ENCODE measurements at regions not wholly inside any gene's neighbourhood (a gene's known extent, or its start where the extent isn't known, plus 50 kb on each side); places are given as distances from the start of the nearest gene placed in this dataset.

DNA sequence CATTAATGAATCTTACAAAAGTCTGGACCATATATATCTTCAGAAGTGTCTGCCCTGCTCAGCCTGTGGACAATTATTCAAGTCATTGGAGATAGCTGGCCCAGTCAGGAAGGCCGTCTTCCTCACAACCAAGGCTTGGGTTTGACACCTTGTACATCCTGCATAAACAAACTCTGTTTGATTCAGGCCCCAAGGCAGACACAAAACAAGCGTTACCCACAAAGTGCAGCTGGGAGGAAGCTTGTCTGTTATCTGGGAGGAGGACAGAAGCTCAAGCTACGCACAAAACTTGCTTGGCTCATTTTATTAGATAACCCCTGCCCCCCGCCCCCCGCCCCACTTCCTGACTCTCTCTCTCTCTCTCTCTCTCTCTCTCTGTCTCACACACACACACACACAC is 166.9 kb upstream of the WDR11 start:
- TF ChIP-seq, protein P1, sequence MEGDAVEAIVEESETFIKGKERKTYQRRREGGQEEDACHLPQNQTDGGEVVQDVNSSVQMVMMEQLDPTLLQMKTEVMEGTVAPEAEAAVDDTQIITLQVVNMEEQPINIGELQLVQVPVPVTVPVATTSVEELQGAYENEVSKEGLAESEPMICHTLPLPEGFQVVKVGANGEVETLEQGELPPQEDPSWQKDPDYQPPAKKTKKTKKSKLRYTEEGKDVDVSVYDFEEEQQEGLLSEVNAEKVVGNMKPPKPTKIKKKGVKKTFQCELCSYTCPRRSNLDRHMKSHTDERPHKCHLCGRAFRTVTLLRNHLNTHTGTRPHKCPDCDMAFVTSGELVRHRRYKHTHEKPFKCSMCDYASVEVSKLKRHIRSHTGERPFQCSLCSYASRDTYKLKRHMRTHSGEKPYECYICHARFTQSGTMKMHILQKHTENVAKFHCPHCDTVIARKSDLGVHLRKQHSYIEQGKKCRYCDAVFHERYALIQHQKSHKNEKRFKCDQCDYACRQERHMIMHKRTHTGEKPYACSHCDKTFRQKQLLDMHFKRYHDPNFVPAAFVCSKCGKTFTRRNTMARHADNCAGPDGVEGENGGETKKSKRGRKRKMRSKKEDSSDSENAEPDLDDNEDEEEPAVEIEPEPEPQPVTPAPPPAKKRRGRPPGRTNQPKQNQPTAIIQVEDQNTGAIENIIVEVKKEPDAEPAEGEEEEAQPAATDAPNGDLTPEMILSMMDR (IDR thresholded peaks at IDR 0.05), result no peak
- intact Hi-C loops (cut with DNase I), result no loop called here
- Histone ChIP-seq H3K9me3 (no peaks in the 10 kb centered on the region), H3K4me1 (no peaks in the 10 kb centered on the region), H3K27me3 (no peaks in the 10 kb centered on the region), H3K27ac (no peak overlapping the region), H3K4me3 (no peak overlapping the region), H3K36me3 (no peaks in the 10 kb centered on the region)
- WGBS, 2 donors, result 12 to 20% methylated on average over 3 to 5 of the region's 5 CpGs
- FAIRE-seq, result no peak
- no peak for DNase-seq
- no peak for ATAC-seq

DNA sequence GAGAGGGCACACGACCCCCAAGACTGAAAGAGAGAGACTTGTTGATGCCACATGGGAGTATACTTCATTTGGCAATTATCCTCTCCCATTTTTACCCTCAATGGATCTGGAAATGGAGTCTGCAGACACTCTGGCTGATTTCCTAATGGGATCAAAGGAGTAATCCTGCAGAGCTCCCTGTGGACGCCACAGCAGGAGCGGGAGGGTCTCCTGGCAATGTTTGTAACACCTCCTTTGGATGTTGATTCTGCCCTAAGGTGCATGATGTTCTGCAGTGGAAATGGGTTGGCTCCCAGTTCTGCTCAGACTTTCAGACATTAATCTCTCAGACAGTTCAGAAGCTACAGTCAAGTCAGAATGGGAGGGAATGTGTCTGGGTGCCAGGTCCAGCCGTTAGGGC is 166.0 kb upstream of the WDR11 start:
- no peaks in the 10 kb centered on the region for H3K9me3 ChIP-seq
- 26% methylated on average over 4 of the region's 4 CpGs for WGBS, 2 donors
- H3K36me3 ChIP-seq, result no peaks in the 10 kb centered on the region
- FAIRE-seq (no peak), DNase-seq (no peak), ATAC-seq (no peak)
- H3K27me3 ChIP-seq, result no peaks in the 10 kb centered on the region
- H3K4me1 ChIP-seq, result no peaks in the 10 kb centered on the region
- H3K27ac ChIP-seq, result no peak overlapping the region
- TF ChIP-seq, protein P1 (IDR thresholded peaks at IDR 0.05), result no peak
- no peak overlapping the region for H3K4me3 ChIP-seq
- intact Hi-C loops (cut with DNase I), result no loop called here

GRCh38 chr10:120688928-120689327 is 162.2 kb upstream of the WDR11 start:
- WGBS, 2 donors, result 70 to 77% methylated on average over 1 of the region's 1 CpG
- no peaks in the 10 kb centered on the region for H3K27me3 ChIP-seq

DNA sequence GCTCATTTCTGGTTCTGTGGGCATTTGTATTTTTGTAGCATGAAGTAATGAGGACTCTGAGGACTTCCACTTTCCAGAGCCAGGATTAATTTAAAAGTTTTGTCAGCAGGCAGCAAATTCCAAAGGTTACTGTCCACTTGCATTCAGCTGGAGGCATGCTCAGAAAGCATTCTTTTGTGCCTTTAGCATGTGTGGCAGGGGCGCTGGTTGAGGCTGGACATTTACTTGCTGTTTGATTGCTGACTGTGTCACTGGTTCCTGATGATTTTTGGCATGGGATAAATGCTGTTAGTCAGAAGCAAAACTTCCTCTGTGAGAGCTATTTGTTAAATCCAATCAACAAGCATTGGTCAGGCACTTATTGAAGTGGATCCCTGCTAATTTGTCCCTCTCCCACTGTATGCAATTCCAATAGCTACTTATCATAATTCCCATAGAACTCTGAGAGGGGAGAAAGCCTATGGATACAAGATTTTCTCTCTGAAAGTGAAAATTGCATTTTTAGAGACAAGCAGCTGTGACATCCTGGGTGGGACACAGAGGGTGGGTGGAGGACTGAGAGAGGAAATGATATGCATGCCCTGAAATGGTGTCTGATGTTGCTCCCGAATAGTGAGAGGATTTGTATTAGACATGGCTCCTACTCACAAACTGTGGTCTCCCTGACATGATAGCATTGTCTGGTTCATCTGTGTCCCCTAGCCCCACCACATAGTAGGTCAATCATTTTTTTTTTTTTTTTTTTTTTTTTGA is 161.2 kb upstream of the WDR11 start:
- FAIRE-seq, result no peak
- Histone ChIP-seq H3K9me3 (no peaks in the 10 kb centered on the region), H3K27me3 (no peaks in the 10 kb centered on the region), H3K4me3 (no peak overlapping the region), H3K27ac (no peak overlapping the region), H3K36me3 (no peaks in the 10 kb centered on the region), H3K4me1 (no peaks in the 10 kb centered on the region)
- WGBS, 2 donors, result 63 to 78% methylated on average over 2 of the region's 2 CpGs
- no peak for ATAC-seq
- TF ChIP-seq, protein P1 (IDR thresholded peaks at IDR 0.05), result no peak
- DNase-seq, result no peak
- intact Hi-C loops (cut with DNase I), result no loop called here

More at GRCh38 chr10:120688928-120689327, 162.2 kb upstream of the WDR11 start:
- ATAC-seq (no peak), FAIRE-seq (no peak), DNase-seq (no peak)
- intact Hi-C loops (cut with DNase I), result no loop called here
- no peaks in the 10 kb centered on the region for H3K9me3 ChIP-seq
- H3K36me3 ChIP-seq, result no peaks in the 10 kb centered on the region
- no peaks in the 10 kb centered on the region for H3K4me1 ChIP-seq
- TF ChIP-seq, protein P1 (IDR thresholded peaks at IDR 0.05), result no peak
- H3K4me3 ChIP-seq, result no peak overlapping the region
- no peak overlapping the region for H3K27ac ChIP-seq

GRCh38 chr10:120691625-120692024 is 159.5 kb upstream of the WDR11 start:
- H3K27ac ChIP-seq, result no peak overlapping the region
- no peak overlapping the region for H3K4me3 ChIP-seq
- 62 to 66% methylated on average over 3 of the region's 3 CpGs for WGBS, 2 donors
- no peaks in the 10 kb centered on the region for H3K27me3 ChIP-seq
- TF ChIP-seq, protein P1 (IDR thresholded peaks at IDR 0.05), result no peak
- no peaks in the 10 kb centered on the region for H3K4me1 ChIP-seq
- no peaks in the 10 kb centered on the region for H3K9me3 ChIP-seq
- DNase-seq (no peak), ATAC-seq (no peak), FAIRE-seq (no peak)
- intact Hi-C loops (cut with DNase I), result no loop called here
- H3K36me3 ChIP-seq, result no peaks in the 10 kb centered on the region

All from pancreas (tissue), 10 donors.